GM12878 (cell line): ENCODE measurements at regions not wholly inside any gene's neighbourhood (a gene's known extent, or its start where the extent isn't known, plus 50 kb on each side); places are given as distances from the start of the nearest gene placed in this dataset.

Source experiments
- ATAC-seq: fragments of 200-7000 bp; cut with Tn5 transposase; 3 replicates; pipeline ENCODE4 v1.9.1; 2020; ENCODE audit warnings: mild to moderate bottlenecking, moderate library complexity
- BruUV-seq: library from RNA; stranded (reverse); fragments of 400-500 nt; replicated peaks from 2 replicates; lab custom pipeline; 2021; lab: Mats Ljungman, UMichigan
- CTCF ChIA-PET: fragments of 300-600 bp; sonication (Branson Sonifier 250); formaldehyde crosslinking; extraction: SDS; loops from one replicate; lab custom pipeline; 2021; ENCODE audit warnings: inconsistent platforms; lab: Yijun Ruan, JAX
- POLR2A ChIA-PET: fragments of 350-600 bp; formaldehyde crosslinking; extraction: SDS; loops from one replicate; lab custom pipeline; 2021; ENCODE audit warnings: inconsistent platforms; lab: Charles Lee
- RAD21 ChIA-PET: fragments of 300-600 bp; sonication (Branson Sonifier 250); formaldehyde crosslinking; loops from one replicate; lab custom pipeline; 2023; ENCODE audit warnings: antibody characterized with exemption; ENCODE audit not compliant: unreplicated experiment; lab: Charles Lee
- SMC1A ChIA-PET: fragments of 300-600 bp; sonication (Branson Sonifier 250); formaldehyde crosslinking; loops from one replicate; lab custom pipeline; 2023; ENCODE audit not compliant: unreplicated experiment, uncharacterized antibody; lab: Charles Lee
- DNase-seq: peaks from one replicate; pipeline ENCODE4 v3.0.0-alpha.2; 2011; ENCODE audit warnings: low read depth, low spot score
- FAIRE-seq: peaks from 3 replicates; lab custom pipeline; 2011; peaks lifted over from hg19 to GRCh38; lab: Jason Lieb, UNC
- H2AFZ ChIP-seq: 2 replicates; pipeline ENCODE4 v1.6.0; 2011; ENCODE audit warnings: low read depth, low read length, control low read depth; ENCODE audit not compliant: control insufficient read depth
- H3K27ac ChIP-seq: 2 replicates; pipeline ENCODE4 v1.5.1; 2011; ENCODE audit warnings: control low read depth; ENCODE audit not compliant: control insufficient read depth, insufficient read depth
- H3K27me3 ChIP-seq, 2 experiments: replicated peaks in 1 of 2; 2 replicates each; pipeline versions ENCODE4 v1.6.0 to v1.6.1; 2011; ENCODE audit warnings: low read length in 1 of 2; ENCODE audit not compliant: control insufficient read depth in 2 of 2, insufficient read depth in 2 of 2
- H3K36me3 ChIP-seq, 2 experiments: 2 replicates each; pipeline ENCODE4 v1.5.1; 2011; ENCODE audit warnings: low read length in 1 of 2; ENCODE audit not compliant: control insufficient read depth in 2 of 2, insufficient read depth in 2 of 2
- H3K4me1 ChIP-seq: 2 replicates; pipeline ENCODE4 v1.6.1; 2011; ENCODE audit warnings: mild to moderate bottlenecking, low read length, moderate library complexity, mixed read lengths; ENCODE audit not compliant: control insufficient read depth, insufficient read depth
- H3K4me2 ChIP-seq: 2 replicates; pipeline ENCODE4 v1.6.0; 2011; ENCODE audit warnings: control low read depth; ENCODE audit not compliant: control insufficient read depth, insufficient read depth
- H3K4me3 ChIP-seq: fragments of 200-600 bp; sonication (generic); 2 replicates; pipeline ENCODE4 v1.5.1; 2016
- H3K79me2 ChIP-seq: 2 replicates; pipeline ENCODE4 v1.6.0; 2011; ENCODE audit warnings: low read length; ENCODE audit not compliant: control insufficient read depth, insufficient read depth
- H3K9ac ChIP-seq: 2 replicates; pipeline ENCODE4 v1.8.0; 2011; ENCODE audit warnings: low read length, control low read depth, mixed read lengths; ENCODE audit not compliant: control insufficient read depth, insufficient read depth
- H3K9me3 ChIP-seq: replicated peaks from 3 replicates; pipeline ENCODE4 v1.5.1; 2011; ENCODE audit warnings: mild to moderate bottlenecking, low read length; ENCODE audit not compliant: control insufficient read depth, insufficient read depth
- H4K20me1 ChIP-seq: 2 replicates; pipeline ENCODE4 v1.6.0; 2011; ENCODE audit not compliant: control insufficient read depth, insufficient read depth
- FOXM1 ChIP-seq: IDR thresholded peaks from 2 replicates; pipeline ENCODE4 v1.6.1; 2012; ENCODE audit warnings: low read depth, mild to moderate bottlenecking, inconsistent platforms, low read length, moderate library complexity
- GABPA ChIP-seq: IDR thresholded peaks from 2 replicates; pipeline ENCODE4 v1.6.1; 2014; ENCODE audit warnings: antibody characterized with exemption, low read depth, mild to moderate bottlenecking, inconsistent platforms
- GATAD2B ChIP-seq: fragments of 450-650 bp; conservative IDR thresholded peaks from 2 replicates; pipeline ENCODE4 v1.6.1; 2017; ENCODE audit warnings: low read depth, mild to moderate bottlenecking, moderate library complexity
- HCFC1 ChIP-seq: fragments of 150-350 bp; IDR thresholded peaks from 2 replicates; pipeline ENCODE4 v1.6.1; 2014; ENCODE audit warnings: low read length
- IKZF1 ChIP-seq: fragments of 450-650 bp; conservative IDR thresholded peaks from 2 replicates; pipeline ENCODE4 v1.6.1; 2017; ENCODE audit warnings: antibody characterized with exemption, mild to moderate bottlenecking
- JUND ChIP-seq: IDR thresholded peaks from 2 replicates; pipeline ENCODE4 v1.6.1; 2012; ENCODE audit warnings: low read depth, mild to moderate bottlenecking, low read length, improper control_type of control experiment, moderate library complexity
- LARP7 ChIP-seq: fragments of 450-650 bp; IDR thresholded peaks from 2 replicates; pipeline ENCODE4 v1.6.1; 2017; ENCODE audit warnings: mild to moderate bottlenecking
- MYB ChIP-seq: fragments of 150-350 bp; IDR thresholded peaks from 2 replicates; pipeline ENCODE4 v1.6.1; 2014; ENCODE audit warnings: mild to moderate bottlenecking, low read depth, low read length, borderline replicate concordance
- PAX8 ChIP-seq: fragments of 450-650 bp; IDR thresholded peaks from 2 replicates; pipeline ENCODE4 v1.6.1; 2017; ENCODE audit warnings: mild to moderate bottlenecking, moderate library complexity
- PRDM15 ChIP-seq: fragments of 450-650 bp; formaldehyde crosslinking; IDR thresholded peaks from 2 replicates; pipeline ENCODE4 v1.4.0; 2020; ENCODE audit warnings: mild to moderate bottlenecking, moderate library complexity
- SMAD1 ChIP-seq: fragments of 450-650 bp; IDR thresholded peaks from 2 replicates; pipeline ENCODE4 v1.6.1; 2018; ENCODE audit warnings: mild to moderate bottlenecking, low read depth; ENCODE audit not compliant: partially characterized antibody
- SMAD5 ChIP-seq: IDR thresholded peaks from 2 replicates; pipeline ENCODE4 v1.6.1; 2016; ENCODE audit warnings: antibody characterized with exemption, low read depth
- SPI1 ChIP-seq: IDR thresholded peaks from 2 replicates; pipeline ENCODE4 v1.6.1; 2011; ENCODE audit warnings: low read depth, mild to moderate bottlenecking, low read length, moderate library complexity, borderline replicate concordance; ENCODE audit not compliant: insufficient read depth
- YBX1 ChIP-seq: fragments of 450-650 bp; IDR thresholded peaks from 2 replicates; pipeline ENCODE4 v1.6.1; 2016; ENCODE audit warnings: antibody characterized with exemption
- ZNF384 ChIP-seq: IDR thresholded peaks from 2 replicates; pipeline ENCODE4 v1.6.1; 2012; ENCODE audit warnings: low read depth, mild to moderate bottlenecking, low read length, improper control_type of control experiment, borderline replicate concordance
- WGBS: methylation state at CpG from one replicate; pipeline ENCODE4 v1.1.6; 2016; ENCODE audit warnings: low lambda C conversion rate; ENCODE audit not compliant: insufficient replicate concordance, insufficient coverage; ENCODE audit errors: missing lambda C conversion rate; 5-methylcytosine and 5-hydroxymethylcytosine counted together
- in situ Hi-C: fragments of 300-500 bp; cut with MboI; formaldehyde crosslinking; loops from 9 replicates; pipeline ENCODE4 v1.14.3; 2018; ENCODE audit warnings: mixed read lengths
- intact Hi-C: fragments of 100-400 bp; cut with micrococcal nuclease; formaldehyde crosslinking; loops from one replicate; pipeline ENCODE4 v1.14.2; 2022; ENCODE audit not compliant: unreplicated experiment
- TF ChIP-seq, protein P1 (sequence below): IDR thresholded peaks from 2 replicates; pipeline ENCODE4 v1.6.1; 2012; ENCODE audit warnings: low read depth, low read length, improper control_type of control experiment
- TF ChIP-seq, protein P2 (sequence below): fragments of 450-650 bp; IDR thresholded peaks from 2 replicates; pipeline ENCODE4 v1.6.1; 2016; ENCODE audit warnings: mild to moderate bottlenecking

DNA sequence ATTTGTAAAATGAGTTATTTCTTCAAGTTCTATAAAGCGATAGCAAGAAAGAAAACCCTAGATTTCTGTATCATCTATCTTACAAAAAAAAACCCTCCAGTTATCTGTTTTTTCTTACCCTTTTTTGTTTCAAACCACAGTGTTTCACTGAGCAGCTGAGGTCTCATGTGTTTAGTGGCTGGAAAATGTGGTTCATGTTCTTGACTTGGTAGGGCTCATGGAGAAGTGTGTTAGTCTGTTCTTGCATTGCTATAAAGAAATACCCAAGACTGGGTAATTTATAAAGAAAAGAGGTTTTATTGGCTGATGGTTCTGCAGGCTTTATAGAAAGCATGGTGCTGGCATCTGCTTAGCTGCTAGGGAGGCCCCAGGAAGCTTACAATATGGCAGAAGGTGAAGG, 147.3 kb upstream of the NABP1 start:
- ATAC-seq = no peak
- POLR2A ChIA-PET = no interaction called here

More for the DNA sequence above, 147.3 kb upstream of the NABP1 start:
- no peaks in the 10 kb centered on the region for H4K20me1 ChIP-seq
- SMC1A ChIA-PET = interaction anchor here (0.9 to 1.0 kb wide), 2 partner anchors 9 to 15 kb away, joined by 3 read pairs; no protein-coding TSS in a partner anchor
- in situ Hi-C loops (no loop called here), intact Hi-C loops (no loop called here)
- no peak overlapping the region for H3K27ac ChIP-seq
- CTCF ChIA-PET = interaction anchor here (0.9 kb wide), 1 partner anchor 29 kb away, joined by 4 read pairs; no protein-coding TSS in a partner anchor
- no peak for DNase-seq
- no peaks in the 10 kb centered on the region for H3K79me2 ChIP-seq
- no peaks in the 10 kb centered on the region for H3K27me3 ChIP-seq
- H3K4me3 ChIP-seq = no peak overlapping the region
- WGBS = 100% methylated on average over 1 of the region's 1 CpG
- H3K4me2 ChIP-seq = no peak overlapping the region
- no peaks in the 10 kb centered on the region for H3K4me1 ChIP-seq
- TF ChIP-seq, protein P1, sequence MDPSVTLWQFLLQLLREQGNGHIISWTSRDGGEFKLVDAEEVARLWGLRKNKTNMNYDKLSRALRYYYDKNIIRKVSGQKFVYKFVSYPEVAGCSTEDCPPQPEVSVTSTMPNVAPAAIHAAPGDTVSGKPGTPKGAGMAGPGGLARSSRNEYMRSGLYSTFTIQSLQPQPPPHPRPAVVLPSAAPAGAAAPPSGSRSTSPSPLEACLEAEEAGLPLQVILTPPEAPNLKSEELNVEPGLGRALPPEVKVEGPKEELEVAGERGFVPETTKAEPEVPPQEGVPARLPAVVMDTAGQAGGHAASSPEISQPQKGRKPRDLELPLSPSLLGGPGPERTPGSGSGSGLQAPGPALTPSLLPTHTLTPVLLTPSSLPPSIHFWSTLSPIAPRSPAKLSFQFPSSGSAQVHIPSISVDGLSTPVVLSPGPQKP = no peak
- TF ChIP-seq SMAD5 = no peak
- no peak for TF ChIP-seq GABPA
- TF ChIP-seq FOXM1 = no peak
- TF ChIP-seq JUND = no peak
- no peak for TF ChIP-seq MYB
- no peak for TF ChIP-seq GATAD2B
- no peak for TF ChIP-seq HCFC1
- no peak for TF ChIP-seq SPI1
- no peak for TF ChIP-seq SMAD1
- TF ChIP-seq, protein P2, sequence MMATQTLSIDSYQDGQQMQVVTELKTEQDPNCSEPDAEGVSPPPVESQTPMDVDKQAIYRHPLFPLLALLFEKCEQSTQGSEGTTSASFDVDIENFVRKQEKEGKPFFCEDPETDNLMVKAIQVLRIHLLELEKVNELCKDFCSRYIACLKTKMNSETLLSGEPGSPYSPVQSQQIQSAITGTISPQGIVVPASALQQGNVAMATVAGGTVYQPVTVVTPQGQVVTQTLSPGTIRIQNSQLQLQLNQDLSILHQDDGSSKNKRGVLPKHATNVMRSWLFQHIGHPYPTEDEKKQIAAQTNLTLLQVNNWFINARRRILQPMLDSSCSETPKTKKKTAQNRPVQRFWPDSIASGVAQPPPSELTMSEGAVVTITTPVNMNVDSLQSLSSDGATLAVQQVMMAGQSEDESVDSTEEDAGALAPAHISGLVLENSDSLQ = no peak
- no peak for TF ChIP-seq ZNF384
- no peak for TF ChIP-seq PAX8
- TF ChIP-seq YBX1 = no peak
- TF ChIP-seq LARP7 = no peak
- no peak for TF ChIP-seq PRDM15 (CRISPR knock-in tag)
- no peak for TF ChIP-seq IKZF1
- H3K36me3 ChIP-seq = no peaks in the 10 kb centered on the region
- H3K9me3 ChIP-seq = no peaks in the 10 kb centered on the region
- no TSS peak for BruUV-seq
- no peak for FAIRE-seq
- RAD21 ChIA-PET = no interaction called here
- no peak overlapping the region for H2AFZ ChIP-seq
- no peak overlapping the region for H3K9ac ChIP-seq
